ENCODE measurements at regions not wholly inside any gene's neighbourhood (a gene's known extent, or its start where the extent isn't known, plus 50 kb on each side); places are given as distances from the start of the nearest gene placed in this dataset.
A peak's percentile ranks its signal among the peaks of the same experiment; 100 is the strongest.

GRCh38 chr20:56925082-56925830 is 296.1 kb downstream of the TFAP2C start:
- peak; percentile 12 for DNase-seq
- no peak for TF ChIP-seq CTCF (IDR thresholded peaks at IDR 0.05; ENCODE audit: low read depth, low read length)
- no peaks in the 10 kb centered on the region for H3K4me1 ChIP-seq
- H3K27me3 ChIP-seq = peaks cover 67% of the 10 kb centered on the region
- H3K9me3 ChIP-seq = no peaks in the 10 kb centered on the region
- no peak overlapping the region for H3K4me3 ChIP-seq (ENCODE audit: low read depth, low read length)
- H3K36me3 ChIP-seq = no peaks in the 10 kb centered on the region

DNA sequence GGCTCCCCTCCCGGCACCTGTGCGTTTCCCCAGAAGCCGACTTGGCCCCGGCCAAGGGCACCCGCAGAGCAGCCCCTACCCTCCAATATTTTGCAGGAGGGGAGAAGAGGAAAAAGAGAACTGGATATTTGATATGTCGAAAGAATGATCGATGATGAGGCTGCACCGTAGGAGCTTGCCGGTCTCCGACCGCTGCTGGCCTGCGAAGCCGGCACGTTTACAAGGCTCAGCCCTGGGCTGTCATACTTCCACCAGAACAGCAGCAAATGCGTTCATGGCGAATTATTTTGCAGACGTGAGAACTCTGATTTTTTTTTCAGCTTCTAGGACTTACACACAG is 296.7 kb downstream of the TFAP2C start:
- DNase-seq = no peak
- H3K4me3 ChIP-seq (ENCODE audit: low read depth, low read length) = no peak overlapping the region

GRCh38 chr20:56926501-56926900 is 297.4 kb downstream of the TFAP2C start:
- Histone ChIP-seq H3K4me3 (ENCODE audit: low read depth, low read length) (no peak overlapping the region), H3K27me3 (peaks cover 67% of the 10 kb centered on the region), H3K4me1 (no peaks in the 10 kb centered on the region)

More for the DNA sequence above, 296.7 kb downstream of the TFAP2C start:
- Histone ChIP-seq H3K4me1 (no peaks in the 10 kb centered on the region), H3K36me3 (no peaks in the 10 kb centered on the region), H3K9me3 (no peaks in the 10 kb centered on the region), H3K27me3 (peaks cover 67% of the 10 kb centered on the region)
- no peak for TF ChIP-seq CTCF (IDR thresholded peaks at IDR 0.05; ENCODE audit: low read depth, low read length)

DNA sequence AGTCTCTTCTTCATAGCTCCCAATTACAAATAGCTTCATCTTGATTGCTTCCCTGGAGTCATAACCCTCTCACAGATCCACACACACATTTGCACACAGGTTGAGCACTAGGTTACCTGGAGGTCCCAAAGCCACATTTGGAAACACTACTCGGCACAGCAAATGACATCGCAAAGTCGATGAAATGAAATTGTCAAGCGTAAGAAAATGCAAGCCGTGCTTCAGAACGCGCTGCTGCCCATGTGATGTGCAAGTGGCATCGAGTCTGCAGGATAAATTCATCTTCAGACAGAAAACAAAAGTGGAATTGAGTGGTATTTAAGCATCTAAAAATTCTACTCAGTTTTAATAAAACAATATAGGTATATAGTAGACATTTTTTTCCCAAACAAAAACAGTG is 298.0 kb downstream of the TFAP2C start:
- Histone ChIP-seq H3K9me3 (no peaks in the 10 kb centered on the region), H3K4me1 (no peaks in the 10 kb centered on the region), H3K36me3 (no peaks in the 10 kb centered on the region), H3K4me3 (ENCODE audit: low read depth, low read length) (no peak overlapping the region), H3K27me3 (peaks cover 67% of the 10 kb centered on the region)
- DNase-seq = no peak
- TF ChIP-seq CTCF (IDR thresholded peaks at IDR 0.05; ENCODE audit: low read depth, low read length) = no peak

More at GRCh38 chr20:56926501-56926900, 297.4 kb downstream of the TFAP2C start:
- Histone ChIP-seq H3K9me3 (no peaks in the 10 kb centered on the region), H3K36me3 (no peaks in the 10 kb centered on the region)
- TF ChIP-seq CTCF (IDR thresholded peaks at IDR 0.05; ENCODE audit: low read depth, low read length) = no peak
- no peak for DNase-seq

- Histone ChIP-seq H3K9me3 (no peaks in the 10 kb centered on the region), H3K4me1 (no peaks in the 10 kb centered on the region), H3K36me3 (no peaks in the 10 kb centered on the region), H3K27me3 (peaks cover 64% of the 10 kb centered on the region), H3K4me3 (ENCODE audit: low read depth, low read length) (no peak overlapping the region)
- no peak for TF ChIP-seq CTCF (IDR thresholded peaks at IDR 0.05; ENCODE audit: low read depth, low read length)
- DNase-seq = no peak
Measured at GRCh38 chr20:56928007-56928406, 298.9 kb downstream of the TFAP2C start.

DNA sequence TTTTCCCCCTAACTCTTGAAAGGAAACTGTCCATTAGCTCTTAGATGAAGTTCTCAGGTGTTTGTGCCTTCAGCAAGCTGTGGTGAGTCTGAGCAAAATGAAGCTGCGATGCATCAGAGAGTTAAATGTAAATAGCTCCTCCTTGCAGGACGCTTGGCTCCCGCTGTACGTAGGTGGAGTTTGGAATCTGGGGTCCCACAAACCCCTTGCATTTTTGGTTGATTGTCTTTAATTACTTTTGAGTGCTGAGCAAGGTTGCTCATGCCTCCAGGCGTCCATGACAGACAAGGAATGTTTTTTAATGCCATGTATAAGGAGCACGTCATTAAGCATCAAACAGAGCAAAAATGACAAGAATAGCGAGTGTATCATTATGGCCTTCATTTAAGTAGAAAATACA is 300.5 kb downstream of the TFAP2C start:
- no peak overlapping the region for H3K4me3 ChIP-seq (ENCODE audit: low read depth, low read length)
- no peaks in the 10 kb centered on the region for H3K36me3 ChIP-seq
- no peaks in the 10 kb centered on the region for H3K9me3 ChIP-seq
- DNase-seq = no peak
- no peak for TF ChIP-seq CTCF (IDR thresholded peaks at IDR 0.05; ENCODE audit: low read depth, low read length)
- H3K27me3 ChIP-seq = peaks cover 53% of the 10 kb centered on the region
- no peaks in the 10 kb centered on the region for H3K4me1 ChIP-seq

Measured in BE2C (cell line).